CD4-positive, CD25-positive, alpha-beta regulatory T cell (primary cell): ENCODE measurements at regions not wholly inside any gene's neighbourhood (a gene's known extent, or its start where the extent isn't known, plus 50 kb on each side); places are given as distances from the start of the nearest gene placed in this dataset.

Experiments
- ATAC-seq, 2 donors: fragments of 150-1000 bp; cut with Tn5 transposase; one replicate each; pipeline ENCODE4 v1.10.0; 2021; ENCODE audit warnings: low read depth in 2 of 2, moderate number of reproducible peaks in 2 of 2, moderate library complexity in 1 of 2
- DNase-seq, 3 donors: peaks; one replicate each; pipeline versions ENCODE4 v3.0.0 to v3.0.0-alpha.2; 2012 to 2022; ENCODE audit warnings: mixed read lengths in 1 of 3
- H3K27ac ChIP-seq: one replicate; pipeline ENCODE4 v1.7.0; 2013; ENCODE audit warnings: mild to moderate bottlenecking, low read length; ENCODE audit not compliant: insufficient read depth, poor library complexity, severe bottlenecking
- H3K27me3 ChIP-seq: one replicate; pipeline ENCODE4 v1.7.0; 2013; ENCODE audit warnings: low read length; ENCODE audit not compliant: control insufficient read depth, insufficient read depth
- H3K36me3 ChIP-seq: one replicate; pipeline ENCODE4 v1.7.0; 2013; ENCODE audit warnings: mild to moderate bottlenecking, low read length, moderate library complexity; ENCODE audit not compliant: control insufficient read depth, insufficient read depth
- H3K4me1 ChIP-seq: 2 replicates; pipeline ENCODE4 v1.7.0; 2013; ENCODE audit warnings: mild to moderate bottlenecking, low read length; ENCODE audit not compliant: insufficient read depth, control insufficient read depth, poor library complexity, severe bottlenecking
- H3K4me3 ChIP-seq: one replicate; pipeline ENCODE4 v1.7.0; 2013; ENCODE audit warnings: low read depth, mild to moderate bottlenecking, low read length, moderate library complexity
- H3K9me3 ChIP-seq, 2 experiments: 1 replicate in 1 of 2; 2 replicates in 1 of 2; pipeline ENCODE4 v1.7.0; 2013; ENCODE audit warnings: low read length in 2 of 2, mild to moderate bottlenecking in 1 of 2, moderate library complexity in 1 of 2; ENCODE audit not compliant: control insufficient read depth in 2 of 2
- H3K27ac Mint-ChIP-seq, 3 donors: one replicate each; pipeline ENCODE4 v1.8.0; 2020 to 2022; ENCODE audit warnings: mild to moderate bottlenecking in 3 of 3, mixed read lengths in 3 of 3, moderate library complexity in 2 of 3
- H3K27me3 Mint-ChIP-seq: one replicate; pipeline ENCODE4 v1.8.0; 2022; ENCODE audit warnings: mild to moderate bottlenecking, mixed read lengths
- H3K36me3 Mint-ChIP-seq: one replicate; pipeline ENCODE4 v1.8.0; 2020; ENCODE audit warnings: mixed read lengths
- H3K4me1 Mint-ChIP-seq, 4 donors: one replicate each; pipeline ENCODE4 v1.8.0; 2020 to 2022; ENCODE audit warnings: mixed read lengths in 4 of 4, mild to moderate bottlenecking in 1 of 4
- H3K4me3 Mint-ChIP-seq, 4 donors: one replicate each; pipeline ENCODE4 v1.8.0; 2020 to 2022; ENCODE audit warnings: mild to moderate bottlenecking in 4 of 4, mixed read lengths in 4 of 4, moderate library complexity in 3 of 4
- H3K9me3 Mint-ChIP-seq, 7 donors: one replicate each; pipeline ENCODE4 v1.8.0; 2020 to 2022; ENCODE audit warnings: mixed read lengths in 7 of 7, mild to moderate bottlenecking in 3 of 7, moderate library complexity in 2 of 7

- H3K9me3 ChIP-seq: no peaks in the 10 kb centered on the region
- no peak overlapping the region for H3K4me3 Mint-ChIP-seq
- H3K27me3 ChIP-seq: no peaks in the 10 kb centered on the region
- no peaks in the 10 kb centered on the region for H3K27me3 Mint-ChIP-seq
- no peak overlapping the region for H3K4me3 ChIP-seq
- H3K36me3 ChIP-seq: no peaks in the 10 kb centered on the region
- ATAC-seq (no peak), DNase-seq (no peak)
- no peak overlapping the region for H3K27ac Mint-ChIP-seq
- H3K4me1 ChIP-seq: no peaks in the 10 kb centered on the region
- H3K4me1 Mint-ChIP-seq: no peaks in the 10 kb centered on the region
- no peak overlapping the region for H3K27ac ChIP-seq
- H3K36me3 Mint-ChIP-seq: no peaks in the 10 kb centered on the region
- no peaks in the 10 kb centered on the region for H3K9me3 Mint-ChIP-seq
These were observed 799.8 kb downstream of the DIPK2A start for GRCh38 chr3:144771381-144771870.

GRCh38 chr3:144772372-144772771 is 800.7 kb downstream of the DIPK2A start:
- Histone ChIP-seq H3K9me3 (no peaks in the 10 kb centered on the region), H3K27ac (no peak overlapping the region), H3K36me3 (no peaks in the 10 kb centered on the region), H3K27me3 (no peaks in the 10 kb centered on the region), H3K4me1 (no peaks in the 10 kb centered on the region), H3K4me3 (no peak overlapping the region)
- H3K9me3 Mint-ChIP-seq: no peaks in the 10 kb centered on the region
- H3K27me3 Mint-ChIP-seq: no peaks in the 10 kb centered on the region
- DNase-seq (no peak), ATAC-seq (no peak)
- H3K36me3 Mint-ChIP-seq: no peaks in the 10 kb centered on the region
- H3K4me1 Mint-ChIP-seq: no peaks in the 10 kb centered on the region
- H3K27ac Mint-ChIP-seq: no peak overlapping the region
- no peak overlapping the region for H3K4me3 Mint-ChIP-seq

- H3K27me3 ChIP-seq: no peaks in the 10 kb centered on the region
- no peak overlapping the region for H3K4me3 ChIP-seq
- Mint-ChIP-seq H3K4me1 (no peaks in the 10 kb centered on the region), H3K27me3 (no peaks in the 10 kb centered on the region), H3K36me3 (no peaks in the 10 kb centered on the region), H3K9me3 (no peaks in the 10 kb centered on the region), H3K4me3 (no peak overlapping the region), H3K27ac (no peak overlapping the region)
- DNase-seq (no peak), ATAC-seq (no peak)
- H3K27ac ChIP-seq: no peak overlapping the region
- no peaks in the 10 kb centered on the region for H3K36me3 ChIP-seq
- no peaks in the 10 kb centered on the region for H3K9me3 ChIP-seq
- H3K4me1 ChIP-seq: no peaks in the 10 kb centered on the region
These were observed 801.7 kb downstream of the DIPK2A start for GRCh38 chr3:144773350-144773749.

GRCh38 chr3:144774897-144775296 is 803.3 kb downstream of the DIPK2A start:
- DNase-seq: no peak
- H3K27me3 ChIP-seq: no peaks in the 10 kb centered on the region
- ATAC-seq: no peak
- no peak overlapping the region for H3K4me3 ChIP-seq
- H3K36me3 Mint-ChIP-seq: no peaks in the 10 kb centered on the region
- H3K9me3 ChIP-seq: no peaks in the 10 kb centered on the region
- H3K27ac Mint-ChIP-seq: no peak overlapping the region
- H3K27me3 Mint-ChIP-seq: no peaks in the 10 kb centered on the region
- no peak overlapping the region for H3K27ac ChIP-seq
- no peak overlapping the region for H3K4me3 Mint-ChIP-seq
- no peaks in the 10 kb centered on the region for H3K36me3 ChIP-seq
- no peaks in the 10 kb centered on the region for H3K4me1 ChIP-seq
- H3K4me1 Mint-ChIP-seq: no peaks in the 10 kb centered on the region
- peaks cover 0 to 4% (median 0%) of the 10 kb centered on the region in 7 donors for H3K9me3 Mint-ChIP-seq

GRCh38 chr3:144775551-144775950 is 803.9 kb downstream of the DIPK2A start:
- Histone ChIP-seq H3K36me3 (no peaks in the 10 kb centered on the region), H3K9me3 (no peaks in the 10 kb centered on the region), H3K27ac (no peak overlapping the region), H3K4me1 (no peaks in the 10 kb centered on the region), H3K27me3 (no peaks in the 10 kb centered on the region), H3K4me3 (no peak overlapping the region)
- Mint-ChIP-seq H3K4me3 (no peak overlapping the region), H3K9me3 (peaks cover 0 to 5% (median 0%) of the 10 kb centered on the region in 7 donors), H3K27ac (no peak overlapping the region), H3K4me1 (no peaks in the 10 kb centered on the region), H3K27me3 (no peaks in the 10 kb centered on the region), H3K36me3 (no peaks in the 10 kb centered on the region)
- DNase-seq (no peak), ATAC-seq (no peak)

- Mint-ChIP-seq H3K4me3 (no peak overlapping the region), H3K27ac (no peak overlapping the region), H3K27me3 (no peaks in the 10 kb centered on the region)
These were observed 806.3 kb downstream of the DIPK2A start for GRCh38 chr3:144777906-144778305.

GRCh38 chr3:144791034-144791433 is 819.4 kb downstream of the DIPK2A start:
- Mint-ChIP-seq H3K4me1 (no peaks in the 10 kb centered on the region), H3K9me3 (peaks cover 0 to under 1% (median 0%) of the 10 kb centered on the region in 7 donors), H3K36me3 (no peaks in the 10 kb centered on the region), H3K27ac (no peak overlapping the region), H3K4me3 (no peak overlapping the region), H3K27me3 (no peaks in the 10 kb centered on the region)
- no peak overlapping the region for H3K4me3 ChIP-seq
- no peaks in the 10 kb centered on the region for H3K9me3 ChIP-seq
- H3K36me3 ChIP-seq: no peaks in the 10 kb centered on the region
- no peaks in the 10 kb centered on the region for H3K27me3 ChIP-seq
- DNase-seq: no peak
- no peak overlapping the region for H3K27ac ChIP-seq
- no peaks in the 10 kb centered on the region for H3K4me1 ChIP-seq
- no peak for ATAC-seq

More at GRCh38 chr3:144777906-144778305, 806.3 kb downstream of the DIPK2A start:
- H3K36me3 Mint-ChIP-seq: no peaks in the 10 kb centered on the region
- Histone ChIP-seq H3K4me3 (no peak overlapping the region), H3K9me3 (no peaks in the 10 kb centered on the region), H3K27ac (no peak overlapping the region), H3K27me3 (no peaks in the 10 kb centered on the region), H3K4me1 (no peaks in the 10 kb centered on the region), H3K36me3 (no peaks in the 10 kb centered on the region)
- H3K4me1 Mint-ChIP-seq: no peaks in the 10 kb centered on the region
- H3K9me3 Mint-ChIP-seq: peaks cover 0 to 6% (median 0%) of the 10 kb centered on the region in 7 donors
- ATAC-seq: no peak
- DNase-seq: no peak

- H3K4me3 Mint-ChIP-seq: no peak overlapping the region
- H3K9me3 Mint-ChIP-seq: peaks cover 0 to 7% (median 4%) of the 10 kb centered on the region in 7 donors
- no peak overlapping the region for H3K27ac Mint-ChIP-seq
- no peaks in the 10 kb centered on the region for H3K4me1 Mint-ChIP-seq
- no peaks in the 10 kb centered on the region for H3K36me3 Mint-ChIP-seq
- Histone ChIP-seq H3K4me3 (no peak overlapping the region), H3K36me3 (no peaks in the 10 kb centered on the region), H3K27ac (no peak overlapping the region), H3K4me1 (no peaks in the 10 kb centered on the region), H3K27me3 (no peaks in the 10 kb centered on the region), H3K9me3 (no peaks in the 10 kb centered on the region)
- H3K27me3 Mint-ChIP-seq: no peaks in the 10 kb centered on the region
- ATAC-seq (no peak), DNase-seq (no peak)
These were observed 830.3 kb downstream of the DIPK2A start for GRCh38 chr3:144801890-144802289.
